GM12892 (cell line): ENCODE measurements at regions not wholly inside any gene's neighbourhood (a gene's known extent, or its start where the extent isn't known, plus 50 kb on each side); places are given as distances from the start of the nearest gene placed in this dataset.

Experiments
- POLR2A ChIP-seq: IDR thresholded peaks from 2 replicates; pipeline ENCODE4 v1.6.1; 2011; ENCODE audit warnings: low read depth, low read length, control low read depth
- POLR2AphosphoS5 ChIP-seq: IDR thresholded peaks from 2 replicates; pipeline ENCODE4 v1.6.1; 2011; ENCODE audit warnings: low read depth, low read length, control low read depth

GRCh38 chr19:28489776-28490175 lies 723.2 kb downstream of the UQCRFS1 start:
- TF ChIP-seq POLR2A (no peak), POLR2AphosphoS5 (no peak)
